Epithelial cell of esophagus (primary cell): ENCODE measurements at regions not wholly inside any gene's neighbourhood (a gene's known extent, or its start where the extent isn't known, plus 50 kb on each side); places are given as distances from the start of the nearest gene placed in this dataset.
"Not testable (repeated sequence)": the region's sequence is repeated elsewhere in the genome, so short reads cannot be mapped to it uniquely, and the experiment has no call there.

Experiments
- DNase-seq: peaks from one replicate; pipeline ENCODE4 v3.0.0; 2010; ENCODE audit warnings: low read depth
- H3K4me3 ChIP-seq: 2 replicates; pipeline ENCODE4 v1.5.1; 2011; ENCODE audit warnings: mild to moderate bottlenecking, low read length, control low read depth
- CTCF ChIP-seq: IDR thresholded peaks from 2 replicates; pipeline ENCODE4 v1.5.1; 2011; ENCODE audit warnings: low read depth, mild to moderate bottlenecking, low read length, control low read depth, inconsistent platforms; ENCODE audit not compliant: insufficient read depth; ENCODE audit errors: missing control alignments

GRCh38 chr9:104195142-104195541 is 101.0 kb downstream of the SMC2 start:
- not testable (repeated sequence) for H3K4me3 ChIP-seq, DNase-seq

GRCh38 chr9:104200456-104200994 is 106.4 kb downstream of the SMC2 start:
- no peak for DNase-seq
- TF ChIP-seq CTCF: no peak

GRCh38 chr9:104206766-104207165 is 112.7 kb downstream of the SMC2 start:
- no peak overlapping the region for H3K4me3 ChIP-seq
- no peak for DNase-seq
- no peak for TF ChIP-seq CTCF

More at GRCh38 chr9:104200456-104200994, 106.4 kb downstream of the SMC2 start:
- no peak overlapping the region for H3K4me3 ChIP-seq

- no peak overlapping the region for H3K4me3 ChIP-seq
- no peak for DNase-seq
- no peak for TF ChIP-seq CTCF
These were observed 115.3 kb downstream of the SMC2 start for GRCh38 chr9:104209387-104209786.

GRCh38 chr9:104227108-104227507 is 133.0 kb downstream of the SMC2 start:
- TF ChIP-seq CTCF: no peak
- no peak overlapping the region for H3K4me3 ChIP-seq
- DNase-seq: no peak

GRCh38 chr9:104232781-104233341 is 138.8 kb downstream of the SMC2 start:
- no peak overlapping the region for H3K4me3 ChIP-seq
- DNase-seq: peak; percentile 94
- no peak for TF ChIP-seq CTCF

GRCh38 chr9:104233366-104233765 is 139.3 kb downstream of the SMC2 start:
- TF ChIP-seq CTCF: no peak
- no peak for DNase-seq
- H3K4me3 ChIP-seq: no peak overlapping the region

- not testable (repeated sequence) for DNase-seq, H3K4me3 ChIP-seq
These were observed 140.7 kb downstream of the SMC2 start for GRCh38 chr9:104234632-104235337.

- not testable (repeated sequence) for DNase-seq, H3K4me3 ChIP-seq
These were observed 141.4 kb downstream of the SMC2 start for GRCh38 chr9:104235347-104236120.
